ENCODE measurements at regions not wholly inside any gene's neighbourhood (a gene's known extent, or its start where the extent isn't known, plus 50 kb on each side); places are given as distances from the start of the nearest gene placed in this dataset.

DNA sequence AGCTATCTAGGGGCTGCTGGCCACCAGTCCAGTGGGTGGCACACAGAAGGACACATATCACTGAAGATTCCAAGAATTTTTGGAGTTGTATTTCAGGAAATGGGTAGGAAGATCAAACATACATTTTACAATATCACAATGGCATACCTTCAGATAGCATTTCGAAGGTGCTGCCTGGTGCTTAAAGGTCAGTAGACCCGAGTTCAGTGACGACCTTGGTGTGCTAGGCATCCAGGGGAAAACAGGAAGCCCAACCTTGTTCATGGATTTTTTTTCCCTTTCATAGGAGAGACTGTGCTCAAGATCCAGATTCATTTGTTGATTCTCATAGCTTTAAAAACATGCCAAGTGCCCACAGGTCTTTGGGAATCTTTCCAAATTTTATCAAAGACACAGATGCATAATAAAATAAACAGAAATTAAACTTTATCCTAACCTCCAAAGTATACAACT, 51.0 kb upstream of the RCBTB2 start:
- TF ChIP-seq TCF12 (IDR thresholded peaks at IDR 0.05; ENCODE audit: low read depth) (no peak), EP300 (IDR thresholded peaks at IDR 0.05; ENCODE audit: borderline replicate concordance) (no peak), NFIC (IDR thresholded peaks at IDR 0.05) (no peak), CEBPB (IDR thresholded peaks at IDR 0.05) (no peak), RAD21 (IDR thresholded peaks at IDR 0.05; ENCODE audit: low read depth) (no peak), CREB1 (IDR thresholded peaks at IDR 0.05; ENCODE audit: low read depth) (no peak), ZBTB7A (IDR thresholded peaks at IDR 0.05; ENCODE audit: low read depth) (no peak), TAF1 (IDR thresholded peaks at IDR 0.05; ENCODE audit: low read depth) (no peak), FOXM1 (IDR thresholded peaks at IDR 0.05; ENCODE audit: borderline replicate concordance, low read depth) (no peak), MAX (IDR thresholded peaks at IDR 0.05) (no peak), EGR1 (IDR thresholded peaks at IDR 0.05) (no peak), TEAD4 (IDR thresholded peaks at IDR 0.05) (no peak), YY1 (IDR thresholded peaks at IDR 0.05; ENCODE audit: low read depth) (no peak)
- TF ChIP-seq, protein P1, sequence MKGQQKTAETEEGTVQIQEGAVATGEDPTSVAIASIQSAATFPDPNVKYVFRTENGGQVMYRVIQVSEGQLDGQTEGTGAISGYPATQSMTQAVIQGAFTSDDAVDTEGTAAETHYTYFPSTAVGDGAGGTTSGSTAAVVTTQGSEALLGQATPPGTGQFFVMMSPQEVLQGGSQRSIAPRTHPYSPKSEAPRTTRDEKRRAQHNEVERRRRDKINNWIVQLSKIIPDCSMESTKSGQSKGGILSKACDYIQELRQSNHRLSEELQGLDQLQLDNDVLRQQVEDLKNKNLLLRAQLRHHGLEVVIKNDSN (IDR thresholded peaks at IDR 0.05) = no peak
- TF ChIP-seq, protein P2, sequence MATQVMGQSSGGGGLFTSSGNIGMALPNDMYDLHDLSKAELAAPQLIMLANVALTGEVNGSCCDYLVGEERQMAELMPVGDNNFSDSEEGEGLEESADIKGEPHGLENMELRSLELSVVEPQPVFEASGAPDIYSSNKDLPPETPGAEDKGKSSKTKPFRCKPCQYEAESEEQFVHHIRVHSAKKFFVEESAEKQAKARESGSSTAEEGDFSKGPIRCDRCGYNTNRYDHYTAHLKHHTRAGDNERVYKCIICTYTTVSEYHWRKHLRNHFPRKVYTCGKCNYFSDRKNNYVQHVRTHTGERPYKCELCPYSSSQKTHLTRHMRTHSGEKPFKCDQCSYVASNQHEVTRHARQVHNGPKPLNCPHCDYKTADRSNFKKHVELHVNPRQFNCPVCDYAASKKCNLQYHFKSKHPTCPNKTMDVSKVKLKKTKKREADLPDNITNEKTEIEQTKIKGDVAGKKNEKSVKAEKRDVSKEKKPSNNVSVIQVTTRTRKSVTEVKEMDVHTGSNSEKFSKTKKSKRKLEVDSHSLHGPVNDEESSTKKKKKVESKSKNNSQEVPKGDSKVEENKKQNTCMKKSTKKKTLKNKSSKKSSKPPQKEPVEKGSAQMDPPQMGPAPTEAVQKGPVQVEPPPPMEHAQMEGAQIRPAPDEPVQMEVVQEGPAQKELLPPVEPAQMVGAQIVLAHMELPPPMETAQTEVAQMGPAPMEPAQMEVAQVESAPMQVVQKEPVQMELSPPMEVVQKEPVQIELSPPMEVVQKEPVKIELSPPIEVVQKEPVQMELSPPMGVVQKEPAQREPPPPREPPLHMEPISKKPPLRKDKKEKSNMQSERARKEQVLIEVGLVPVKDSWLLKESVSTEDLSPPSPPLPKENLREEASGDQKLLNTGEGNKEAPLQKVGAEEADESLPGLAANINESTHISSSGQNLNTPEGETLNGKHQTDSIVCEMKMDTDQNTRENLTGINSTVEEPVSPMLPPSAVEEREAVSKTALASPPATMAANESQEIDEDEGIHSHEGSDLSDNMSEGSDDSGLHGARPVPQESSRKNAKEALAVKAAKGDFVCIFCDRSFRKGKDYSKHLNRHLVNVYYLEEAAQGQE (IDR thresholded peaks at IDR 0.05; ENCODE audit: low read depth) = no peak

DNA sequence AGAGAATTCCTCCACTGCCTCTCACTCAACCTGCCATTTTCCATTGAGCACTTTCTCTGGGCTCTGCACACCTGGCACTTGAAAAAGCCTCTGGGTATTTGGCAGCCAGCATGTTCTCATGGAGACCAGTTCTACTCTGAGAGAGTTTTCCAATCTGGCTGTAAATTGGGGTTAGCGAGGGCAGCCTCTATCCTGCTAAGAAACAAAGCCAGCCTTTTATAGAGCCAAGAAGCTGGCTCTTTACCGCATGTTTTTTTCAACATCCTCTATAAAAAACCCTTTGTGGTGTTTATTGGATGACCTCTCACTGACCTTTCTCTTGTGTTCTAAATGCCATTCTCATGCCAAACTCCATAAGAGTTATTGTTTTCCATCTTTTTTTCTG, 52.6 kb upstream of the RCBTB2 start:
- TF ChIP-seq FOXM1 (IDR thresholded peaks at IDR 0.05; ENCODE audit: borderline replicate concordance, low read depth) (no peak), CREB1 (IDR thresholded peaks at IDR 0.05; ENCODE audit: low read depth) (no peak), TEAD4 (IDR thresholded peaks at IDR 0.05) (no peak), EGR1 (IDR thresholded peaks at IDR 0.05) (no peak), TAF1 (IDR thresholded peaks at IDR 0.05; ENCODE audit: low read depth) (no peak), NFIC (IDR thresholded peaks at IDR 0.05) (no peak), TCF12 (IDR thresholded peaks at IDR 0.05; ENCODE audit: low read depth) (no peak), YY1 (IDR thresholded peaks at IDR 0.05; ENCODE audit: low read depth) (no peak), MAX (IDR thresholded peaks at IDR 0.05) (no peak)
- TF ChIP-seq, protein P2 (IDR thresholded peaks at IDR 0.05; ENCODE audit: low read depth) = no peak
- TF ChIP-seq, protein P1 (IDR thresholded peaks at IDR 0.05) = no peak

GRCh38 chr13:48586591-48587103, 53.8 kb upstream of the RCBTB2 start:
- TF ChIP-seq CREB1 (IDR thresholded peaks at IDR 0.05; ENCODE audit: low read depth) (no peak), TCF12 (IDR thresholded peaks at IDR 0.05; ENCODE audit: low read depth) (no peak), YY1 (IDR thresholded peaks at IDR 0.05; ENCODE audit: low read depth) (no peak), TAF1 (IDR thresholded peaks at IDR 0.05; ENCODE audit: low read depth) (no peak), FOXM1 (IDR thresholded peaks at IDR 0.05; ENCODE audit: borderline replicate concordance, low read depth) (no peak), MAX (IDR thresholded peaks at IDR 0.05) (no peak), EGR1 (IDR thresholded peaks at IDR 0.05) (no peak)

- TF ChIP-seq CREB1 (IDR thresholded peaks at IDR 0.05; ENCODE audit: low read depth) (no peak), MAX (IDR thresholded peaks at IDR 0.05) (no peak), YY1 (IDR thresholded peaks at IDR 0.05; ENCODE audit: low read depth) (no peak), TAF1 (IDR thresholded peaks at IDR 0.05; ENCODE audit: low read depth) (no peak), FOXM1 (IDR thresholded peaks at IDR 0.05; ENCODE audit: borderline replicate concordance, low read depth) (no peak), TEAD4 (IDR thresholded peaks at IDR 0.05) (no peak), CEBPB (IDR thresholded peaks at IDR 0.05) (no peak), EGR1 (IDR thresholded peaks at IDR 0.05) (no peak), TCF12 (IDR thresholded peaks at IDR 0.05; ENCODE audit: low read depth) (no peak), EP300 (IDR thresholded peaks at IDR 0.05; ENCODE audit: borderline replicate concordance) (no peak), ZBTB7A (IDR thresholded peaks at IDR 0.05; ENCODE audit: low read depth) (no peak), RAD21 (IDR thresholded peaks at IDR 0.05; ENCODE audit: low read depth) (no peak)
- TF ChIP-seq, protein P2 (IDR thresholded peaks at IDR 0.05; ENCODE audit: low read depth) = no peak
Measured at GRCh38 chr13:48588120-48588519, 55.2 kb upstream of the RCBTB2 start.

Data from Ishikawa (cell line).